Heart left ventricle (tissue), 16 donors: ENCODE measurements at regions not wholly inside any gene's neighbourhood (a gene's known extent, or its start where the extent isn't known, plus 50 kb on each side); places are given as distances from the start of the nearest gene placed in this dataset.
"Not testable (repeated sequence)": the region's sequence is repeated elsewhere in the genome, so short reads cannot be mapped to it uniquely, and the experiment has no call there.

Experiments used
- ATAC-seq, 4 donors: fragments of 200-7000 bp; cut with Tn5 transposase; one replicate each; pipeline ENCODE4 v1.9.1; 2020 to 2022; ENCODE audit warnings: moderate library complexity in 4 of 4, mild to moderate bottlenecking in 3 of 4, moderate number of reproducible peaks in 1 of 4
- DNase-seq, 5 donors: peaks; one replicate each; pipeline ENCODE4 v3.0.0-alpha.2; 2020
- H3K27ac ChIP-seq, 12 donors: fragments of 200-600 bp; sonication (generic) in 4 of 12; one replicate each; pipeline versions ENCODE4 v1.5.0 to v1.8.0; 2016 to 2022; ENCODE audit warnings: mild to moderate bottlenecking in 2 of 12
- H3K27me3 ChIP-seq, 9 donors: fragments of 200-600 bp; sonication (generic) in 2 of 9; one replicate each; pipeline versions ENCODE4 v1.5.1 to v1.8.0; 2016 to 2022; ENCODE audit warnings: mild to moderate bottlenecking in 3 of 9
- H3K36me3 ChIP-seq, 9 donors: fragments of 200-600 bp; sonication (generic) in 2 of 9; one replicate each; pipeline versions ENCODE4 v1.5.0 to v1.8.0; 2018 to 2022; ENCODE audit warnings: mild to moderate bottlenecking in 2 of 9
- H3K4me1 ChIP-seq, 12 donors: fragments of 200-600 bp; sonication (generic) in 4 of 12; one replicate each; pipeline versions ENCODE4 v1.5.0 to v1.8.0; 2016 to 2022; ENCODE audit warnings: mild to moderate bottlenecking in 3 of 12
- H3K4me3 ChIP-seq, 12 donors: fragments of 200-600 bp; sonication (generic) in 4 of 12; one replicate each; pipeline versions ENCODE4 v1.5.0 to v1.8.0; 2017 to 2022; ENCODE audit warnings: mild to moderate bottlenecking in 9 of 12, moderate library complexity in 4 of 12
- H3K9me3 ChIP-seq, 12 donors: fragments of 200-600 bp; sonication (generic) in 4 of 12; one replicate each; pipeline versions ENCODE4 v1.5.0 to v1.8.0; 2016 to 2022; ENCODE audit warnings: mild to moderate bottlenecking in 1 of 12
- POLR2A ChIP-seq, 2 donors: fragments of 450-650 bp; IDR thresholded peaks; one replicate each; pipeline ENCODE4 v1.6.1; 2017; ENCODE audit warnings: antibody characterized with exemption in 2 of 2, mild to moderate bottlenecking in 2 of 2, moderate library complexity in 2 of 2
- WGBS, 4 donors: extraction: QIAGEN DNeasy Blood & Tissue Kit in 2 of 4; methylation state at CpG; one replicate each; pipeline versions ENCODE4 v1.1.5 to v1.1.7; 2013 to 2018; 5-methylcytosine and 5-hydroxymethylcytosine counted together
- intact Hi-C, 10 donors: fragments of 100-400 bp; cut with DNase I; formaldehyde crosslinking; loops; one replicate each; pipeline versions ENCODE4 v1.11.1 to v1.14.2; 2022
- TF ChIP-seq, protein P1 (sequence below), 12 donors: fragments of 200-600 bp; sonication (generic) in 4 of 12; IDR thresholded peaks; one replicate each; pipeline versions ENCODE4 v1.5.0 to v1.8.0; 2018 to 2022; ENCODE audit warnings: antibody characterized with exemption in 12 of 12, mild to moderate bottlenecking in 5 of 12
- donor health status: ischemic (EF 13 %, LVEDD 7.1; RV severe dilation, severe dysfunction).
- donor health status: healthy with polysubstance abuse.
- donor health status: DM: no; HTN: yes; CAD: no.
- donor health status: DM: no; HTN: no; CAD: no.
- donor health status: ischemic (EF 25% LVEDD 6.9; RV normal size, moderate dysfunction).
- donor health status: ischemic (EF 25% LVEDD 5.7; RV mildly dilated, moderate dysfunction).
- donor health status: healthy.
- donor health status: DM: yes; HTN: yes; CAD: no.
- donor health status: ischemic (EF 35%, LVEDD 5.7; RV mildly dilated, moderate dysfunction).
- donor health status: nonischemic (EF 11% LVEDD 7.7; RV severe dilation, severe dysfunction).
- donor health status: DM: yes; HTN: yes; CAD: no.
- donor health status: PGD.
- donor health status: ischemic (EF 29% LVEDD 5.4; RV normal size, mild dysfunction).
- donor health status: nonischemic (EF 23%, LVEDD 6.1; RV moderate dilation, normal function).

- H3K9me3 ChIP-seq: peaks cover 0 to 5% (median 0%) of the 10 kb centered on the region in 12 donors
- 68 to 86% (median 78%) methylated on average over 4 of the region's 4 CpGs for WGBS, 4 donors
- intact Hi-C loops: no loop called here
- no peak for ATAC-seq
- no peaks in the 10 kb centered on the region for H3K36me3 ChIP-seq
- H3K27me3 ChIP-seq: no peaks in the 10 kb centered on the region
- H3K4me3 ChIP-seq: no peak overlapping the region
- no peak overlapping the region for H3K27ac ChIP-seq
- no peaks in the 10 kb centered on the region for H3K4me1 ChIP-seq
- TF ChIP-seq, protein P1, sequence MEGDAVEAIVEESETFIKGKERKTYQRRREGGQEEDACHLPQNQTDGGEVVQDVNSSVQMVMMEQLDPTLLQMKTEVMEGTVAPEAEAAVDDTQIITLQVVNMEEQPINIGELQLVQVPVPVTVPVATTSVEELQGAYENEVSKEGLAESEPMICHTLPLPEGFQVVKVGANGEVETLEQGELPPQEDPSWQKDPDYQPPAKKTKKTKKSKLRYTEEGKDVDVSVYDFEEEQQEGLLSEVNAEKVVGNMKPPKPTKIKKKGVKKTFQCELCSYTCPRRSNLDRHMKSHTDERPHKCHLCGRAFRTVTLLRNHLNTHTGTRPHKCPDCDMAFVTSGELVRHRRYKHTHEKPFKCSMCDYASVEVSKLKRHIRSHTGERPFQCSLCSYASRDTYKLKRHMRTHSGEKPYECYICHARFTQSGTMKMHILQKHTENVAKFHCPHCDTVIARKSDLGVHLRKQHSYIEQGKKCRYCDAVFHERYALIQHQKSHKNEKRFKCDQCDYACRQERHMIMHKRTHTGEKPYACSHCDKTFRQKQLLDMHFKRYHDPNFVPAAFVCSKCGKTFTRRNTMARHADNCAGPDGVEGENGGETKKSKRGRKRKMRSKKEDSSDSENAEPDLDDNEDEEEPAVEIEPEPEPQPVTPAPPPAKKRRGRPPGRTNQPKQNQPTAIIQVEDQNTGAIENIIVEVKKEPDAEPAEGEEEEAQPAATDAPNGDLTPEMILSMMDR (IDR thresholded peaks at IDR 0.05): no peak
- TF ChIP-seq POLR2A (IDR thresholded peaks at IDR 0.05): no peak
- DNase-seq: no peak
Measured at GRCh38 chr9:102767076-102767475, 228.1 kb upstream of the CYLC2 start.

- DNase-seq (no peak), ATAC-seq (no peak)
- intact Hi-C loops: no loop called here
- 70 to 81% (median 74%) methylated on average over 1 of the region's 1 CpG for whole genome bisulfite sequencing, 4 donors
- H3K36me3 ChIP-seq: no peaks in the 10 kb centered on the region
- peaks cover 0 to 5% (median 0%) of the 10 kb centered on the region in 12 donors for H3K9me3 ChIP-seq
- H3K4me1 ChIP-seq: no peaks in the 10 kb centered on the region
- H3K27ac ChIP-seq: no peak overlapping the region
- TF ChIP-seq, protein P1 (IDR thresholded peaks at IDR 0.05): no peak
- TF ChIP-seq POLR2A (IDR thresholded peaks at IDR 0.05): no peak
- H3K4me3 ChIP-seq: no peak overlapping the region
- no peaks in the 10 kb centered on the region for H3K27me3 ChIP-seq
Measured at GRCh38 chr9:102740578-102740977, 254.6 kb upstream of the CYLC2 start.

- DNase-seq (no peak), ATAC-seq (no peak)
Measured at GRCh38 chr9:102728946-102729345, 266.2 kb upstream of the CYLC2 start.

DNA sequence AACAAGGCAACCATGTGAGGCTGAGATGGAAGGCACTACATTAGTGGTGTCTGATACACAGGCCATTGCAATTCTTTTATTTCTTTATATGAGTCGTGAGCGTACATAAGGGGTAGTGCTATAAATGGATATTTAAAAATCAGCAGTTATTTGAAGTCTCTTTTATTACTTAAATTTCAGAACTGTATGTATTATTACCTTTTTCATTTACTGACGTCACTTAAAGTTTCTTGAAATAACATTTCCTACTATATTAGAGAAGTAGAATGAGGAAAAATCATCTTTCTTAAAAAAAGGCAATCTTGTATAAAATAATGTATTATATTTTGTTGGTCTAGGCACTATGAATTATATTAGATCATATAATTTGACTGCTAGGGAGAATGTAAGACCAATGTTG lies 280.9 kb upstream of the CYLC2 start:
- intact Hi-C loops: no loop called here
- DNase-seq: no peak
- WGBS, 4 donors: 60 to 88% (median 79%) methylated on average over 3 of the region's 3 CpGs
- TF ChIP-seq, protein P1 (IDR thresholded peaks at IDR 0.05): no peak
- TF ChIP-seq POLR2A (IDR thresholded peaks at IDR 0.05): no peak
- Histone ChIP-seq H3K27ac (no peak overlapping the region), H3K4me3 (no peak overlapping the region), H3K27me3 (no peaks in the 10 kb centered on the region), H3K36me3 (no peaks in the 10 kb centered on the region), H3K4me1 (no peaks in the 10 kb centered on the region), H3K9me3 (peaks cover 0 to 56% (median 7%) of the 10 kb centered on the region in 12 donors)
- no peak for ATAC-seq

More at GRCh38 chr9:102728946-102729345, 266.2 kb upstream of the CYLC2 start:
- Histone ChIP-seq H3K4me3 (no peak overlapping the region), H3K9me3 (peaks cover 0 to 17% (median 8%) of the 10 kb centered on the region in 12 donors), H3K4me1 (no peaks in the 10 kb centered on the region), H3K27ac (no peak overlapping the region), H3K36me3 (no peaks in the 10 kb centered on the region), H3K27me3 (no peaks in the 10 kb centered on the region)
- 88 to 90% (median 89%) methylated on average over 6 of the region's 6 CpGs for WGBS, 4 donors
- intact Hi-C loops: no loop called here
- TF ChIP-seq, protein P1 (IDR thresholded peaks at IDR 0.05): no peak
- no peak for TF ChIP-seq POLR2A (IDR thresholded peaks at IDR 0.05)

GRCh38 chr9:102712910-102713309 lies 282.2 kb upstream of the CYLC2 start:
- intact Hi-C loops, ATAC-seq, H3K36me3 ChIP-seq, H3K4me1 ChIP-seq, H3K4me3 ChIP-seq, DNase-seq, H3K27me3 ChIP-seq, H3K27ac ChIP-seq: not testable (repeated sequence)
- peaks cover 0 to 54% (median 7%) of the 10 kb centered on the region in 12 donors for H3K9me3 ChIP-seq
- WGBS, 4 donors: 75 to 78% (median 77%) methylated on average over 8 of the region's 8 CpGs
